Prostate gland (tissue), 2 donors: ENCODE measurements at regions not wholly inside any gene's neighbourhood (a gene's known extent, or its start where the extent isn't known, plus 50 kb on each side); places are given as distances from the start of the nearest gene placed in this dataset.

Source experiments
- DNase-seq: peaks from one replicate; pipeline ENCODE4 v3.0.0-alpha.2; 2019; ENCODE audit warnings: low spot score
- H3K27ac ChIP-seq, 2 donors: fragments of 200-600 bp; sonication (generic); 2 replicates each; pipeline ENCODE4 v1.5.1; 2017 to 2019
- H3K27me3 ChIP-seq: fragments of 200-600 bp; sonication (generic); replicated peaks from 2 replicates; pipeline ENCODE4 v1.5.1; 2019; ENCODE audit not compliant: insufficient read depth
- H3K36me3 ChIP-seq, 2 donors: fragments of 200-600 bp; sonication (generic); 1 replicate in 1 of 2; 2 replicates in 1 of 2; pipeline versions ENCODE4 v1.5.1 to v1.8.1; 2017 to 2019
- H3K4me1 ChIP-seq: fragments of 200-600 bp; sonication (generic); replicated peaks from 2 replicates; pipeline ENCODE4 v1.5.1; 2019
- H3K4me3 ChIP-seq, 2 donors: fragments of 200-600 bp; sonication (generic); 2 replicates each; pipeline ENCODE4 v1.5.1; 2017 to 2019
- H3K9me3 ChIP-seq: fragments of 200-600 bp; sonication (generic); 2 replicates; pipeline ENCODE4 v1.5.1; 2017
- POLR2A ChIP-seq: fragments of 450-650 bp; IDR thresholded peaks from one replicate; pipeline ENCODE4 v1.6.1; 2016; ENCODE audit warnings: antibody characterized with exemption, mild to moderate bottlenecking
- POLR2AphosphoS5 ChIP-seq: sonication (generic); formaldehyde crosslinking; IDR thresholded peaks from one replicate; pipeline ENCODE4 v1.6.1; 2017; ENCODE audit warnings: antibody characterized with exemption
- WGBS: methylation state at CpG from one replicate; pipeline ENCODE4 v1.1.5; 2018; 5-methylcytosine and 5-hydroxymethylcytosine counted together
- intact Hi-C: fragments of 100-400 bp; cut with DNase I; formaldehyde crosslinking; loops from one replicate; pipeline ENCODE4 v1.14.2; 2022
- TF ChIP-seq, protein P1 (sequence below), 4 experiments: fragments of 200-600 bp in 2 of 4; fragments of 450-650 bp in 2 of 4; sonication (generic) in 2 of 4; IDR thresholded peaks; 1 replicate in 3 of 4; 2 replicates in 1 of 4; pipeline ENCODE4 v1.5.1; 2016 to 2019; ENCODE audit warnings: antibody characterized with exemption in 4 of 4, mild to moderate bottlenecking in 2 of 4, moderate library complexity in 2 of 4

- 81% methylated on average over 2 of the region's 2 CpGs for WGBS
- Histone ChIP-seq H3K27ac (no peak overlapping the region), H3K27me3 (no peaks in the 10 kb centered on the region), H3K9me3 (no peaks in the 10 kb centered on the region), H3K36me3 (no peaks in the 10 kb centered on the region), H3K4me1 (no peaks in the 10 kb centered on the region), H3K4me3 (no peak overlapping the region)
- TF ChIP-seq POLR2A, result no peak
- TF ChIP-seq, protein P1, sequence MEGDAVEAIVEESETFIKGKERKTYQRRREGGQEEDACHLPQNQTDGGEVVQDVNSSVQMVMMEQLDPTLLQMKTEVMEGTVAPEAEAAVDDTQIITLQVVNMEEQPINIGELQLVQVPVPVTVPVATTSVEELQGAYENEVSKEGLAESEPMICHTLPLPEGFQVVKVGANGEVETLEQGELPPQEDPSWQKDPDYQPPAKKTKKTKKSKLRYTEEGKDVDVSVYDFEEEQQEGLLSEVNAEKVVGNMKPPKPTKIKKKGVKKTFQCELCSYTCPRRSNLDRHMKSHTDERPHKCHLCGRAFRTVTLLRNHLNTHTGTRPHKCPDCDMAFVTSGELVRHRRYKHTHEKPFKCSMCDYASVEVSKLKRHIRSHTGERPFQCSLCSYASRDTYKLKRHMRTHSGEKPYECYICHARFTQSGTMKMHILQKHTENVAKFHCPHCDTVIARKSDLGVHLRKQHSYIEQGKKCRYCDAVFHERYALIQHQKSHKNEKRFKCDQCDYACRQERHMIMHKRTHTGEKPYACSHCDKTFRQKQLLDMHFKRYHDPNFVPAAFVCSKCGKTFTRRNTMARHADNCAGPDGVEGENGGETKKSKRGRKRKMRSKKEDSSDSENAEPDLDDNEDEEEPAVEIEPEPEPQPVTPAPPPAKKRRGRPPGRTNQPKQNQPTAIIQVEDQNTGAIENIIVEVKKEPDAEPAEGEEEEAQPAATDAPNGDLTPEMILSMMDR (IDR thresholded peaks at IDR 0.05), result no peak
- TF ChIP-seq POLR2AphosphoS5, result no peak
- intact Hi-C loops, result loop anchor here (5.0 kb wide), 1 partner anchor 181 kb away; no protein-coding TSS in a partner anchor
- no peak for DNase-seq
These were observed 120.0 kb downstream of the CYSLTR2 start for GRCh38 chr13:48773531-48774275.

- WGBS, result 94% methylated on average over 2 of the region's 2 CpGs
- Histone ChIP-seq H3K27ac (no peak overlapping the region), H3K27me3 (no peaks in the 10 kb centered on the region), H3K4me1 (no peaks in the 10 kb centered on the region), H3K9me3 (no peaks in the 10 kb centered on the region), H3K4me3 (no peak overlapping the region), H3K36me3 (no peaks in the 10 kb centered on the region)
- no peak for DNase-seq
- intact Hi-C loops, result no loop called here
- no peak for TF ChIP-seq POLR2A
- TF ChIP-seq, protein P1 (IDR thresholded peaks at IDR 0.05), result no peak
These were observed 121.6 kb downstream of the CYSLTR2 start for GRCh38 chr13:48775285-48775684.

DNA sequence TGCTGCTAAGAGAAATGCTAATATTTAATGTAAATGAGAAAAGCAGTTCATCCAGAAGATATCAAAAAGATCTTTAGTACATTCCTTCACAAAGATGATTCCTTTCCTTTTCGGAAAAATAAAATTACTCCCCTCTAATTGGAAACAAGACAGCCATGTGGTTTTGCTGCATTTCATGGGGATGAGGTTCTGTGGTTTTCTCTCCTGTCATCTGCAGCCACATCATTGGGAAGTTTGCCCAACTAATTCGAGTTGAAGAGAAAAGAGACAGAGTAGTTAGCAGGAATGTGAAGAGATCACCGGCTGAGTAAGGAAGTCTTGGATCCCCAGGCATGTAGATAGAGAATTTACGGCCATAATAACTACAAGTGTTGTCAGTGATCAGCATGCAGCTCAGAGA, 122.1 kb downstream of the CYSLTR2 start:
- no peak for DNase-seq
- Histone ChIP-seq H3K27me3 (no peaks in the 10 kb centered on the region), H3K36me3 (no peaks in the 10 kb centered on the region), H3K9me3 (no peaks in the 10 kb centered on the region), H3K4me3 (no peak overlapping the region), H3K4me1 (no peaks in the 10 kb centered on the region), H3K27ac (no peak overlapping the region)
- intact Hi-C loops, result no loop called here
- WGBS, result 30% methylated on average over 4 of the region's 4 CpGs
- no peak for TF ChIP-seq POLR2A
- no peak for TF ChIP-seq POLR2AphosphoS5
- TF ChIP-seq, protein P1 (IDR thresholded peaks at IDR 0.05), result no peak

GRCh38 chr13:48776401-48776800, 122.7 kb downstream of the CYSLTR2 start:
- no peaks in the 10 kb centered on the region for H3K9me3 ChIP-seq
- 97% methylated on average over 1 of the region's 1 CpG for WGBS

More at GRCh38 chr13:48776401-48776800, 122.7 kb downstream of the CYSLTR2 start:
- Histone ChIP-seq H3K4me3 (no peak overlapping the region), H3K27me3 (no peaks in the 10 kb centered on the region), H3K36me3 (no peaks in the 10 kb centered on the region), H3K4me1 (no peaks in the 10 kb centered on the region), H3K27ac (no peak overlapping the region)
- DNase-seq, result no peak
- TF ChIP-seq POLR2A, result no peak
- TF ChIP-seq POLR2AphosphoS5, result no peak
- TF ChIP-seq, protein P1 (IDR thresholded peaks at IDR 0.05), result no peak
- intact Hi-C loops, result no loop called here
